T-helper 1 cell treated with Interleukin-12 subunit alpha and Interleukin-12 subunit beta and Interleukin-4 antibody, amounts not matched to agents 30 μg/mL and 1 μg/mL, for 36 hours (primary cell): ENCODE measurements at regions not wholly inside any gene's neighbourhood (a gene's known extent, or its start where the extent isn't known, plus 50 kb on each side); places are given as distances from the start of the nearest gene placed in this dataset.

Source experiments
- H3K27ac Mint-ChIP-seq: one replicate; pipeline ENCODE4 v1.8.0; 2021; ENCODE audit warnings: mild to moderate bottlenecking, mixed read lengths
- H3K27me3 Mint-ChIP-seq: one replicate; pipeline ENCODE4 v1.8.0; 2021; ENCODE audit warnings: low read depth, mixed read lengths
- H3K36me3 Mint-ChIP-seq: one replicate; pipeline ENCODE4 v1.8.0; 2021; ENCODE audit warnings: low read depth, mixed read lengths
- H3K4me1 Mint-ChIP-seq: one replicate; pipeline ENCODE4 v1.8.0; 2021; ENCODE audit warnings: low read depth, mixed read lengths
- H3K4me3 Mint-ChIP-seq: one replicate; pipeline ENCODE4 v1.8.0; 2021; ENCODE audit warnings: mild to moderate bottlenecking, moderate library complexity, mixed read lengths
- H3K9me3 Mint-ChIP-seq: one replicate; pipeline ENCODE4 v1.8.0; 2021; ENCODE audit warnings: mixed read lengths

DNA sequence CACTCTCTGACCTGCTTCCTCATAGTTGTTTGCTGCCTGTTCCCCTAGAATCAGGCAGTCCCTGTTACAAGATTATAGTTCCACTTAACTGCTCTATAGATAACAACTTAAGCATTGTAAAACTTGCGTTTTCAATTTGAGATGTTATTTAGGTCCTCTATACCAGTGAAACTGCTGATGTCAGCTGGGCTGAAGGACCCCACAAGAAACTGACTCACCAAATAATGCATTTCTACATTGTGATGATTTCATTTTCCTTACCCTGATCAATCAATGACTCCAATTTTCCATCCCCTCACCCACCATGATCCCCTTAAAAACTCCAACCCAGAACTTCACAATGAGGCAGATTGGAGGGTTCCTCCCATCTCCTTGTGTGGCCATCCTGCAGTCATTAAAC is 280.7 kb downstream of the SLITRK1 start:
- H3K4me3 Mint-ChIP-seq, result no peak overlapping the region
- H3K36me3 Mint-ChIP-seq, result no peaks in the 10 kb centered on the region
- H3K27me3 Mint-ChIP-seq, result no peaks in the 10 kb centered on the region
- H3K9me3 Mint-ChIP-seq, result peaks cover 3% of the 10 kb centered on the region
- no peak overlapping the region for H3K27ac Mint-ChIP-seq
- no peaks in the 10 kb centered on the region for H3K4me1 Mint-ChIP-seq

DNA sequence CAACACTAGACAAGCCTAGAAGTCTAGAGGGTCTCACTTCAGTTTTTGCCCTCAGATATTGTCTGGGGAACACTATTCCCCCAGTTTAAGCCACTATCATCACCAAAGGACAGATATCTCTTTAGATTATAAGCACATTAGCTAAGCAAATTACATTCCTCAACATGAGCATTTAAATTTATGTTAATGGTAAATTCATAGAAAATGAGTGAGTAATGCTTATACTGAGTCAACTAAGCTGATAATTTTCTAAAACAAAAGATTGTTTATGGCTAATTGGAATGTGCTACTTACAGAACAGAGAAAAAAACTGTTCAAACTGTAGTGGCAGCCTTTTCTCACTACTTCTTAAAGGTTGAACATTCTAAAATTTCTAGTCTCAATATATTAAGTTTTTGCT is 290.2 kb downstream of the SLITRK1 start:
- H3K4me1 Mint-ChIP-seq, result no peaks in the 10 kb centered on the region
- no peaks in the 10 kb centered on the region for H3K27me3 Mint-ChIP-seq
- no peak overlapping the region for H3K27ac Mint-ChIP-seq
- H3K4me3 Mint-ChIP-seq, result no peak overlapping the region
- peaks cover 12% of the 10 kb centered on the region for H3K9me3 Mint-ChIP-seq
- H3K36me3 Mint-ChIP-seq, result no peaks in the 10 kb centered on the region

DNA sequence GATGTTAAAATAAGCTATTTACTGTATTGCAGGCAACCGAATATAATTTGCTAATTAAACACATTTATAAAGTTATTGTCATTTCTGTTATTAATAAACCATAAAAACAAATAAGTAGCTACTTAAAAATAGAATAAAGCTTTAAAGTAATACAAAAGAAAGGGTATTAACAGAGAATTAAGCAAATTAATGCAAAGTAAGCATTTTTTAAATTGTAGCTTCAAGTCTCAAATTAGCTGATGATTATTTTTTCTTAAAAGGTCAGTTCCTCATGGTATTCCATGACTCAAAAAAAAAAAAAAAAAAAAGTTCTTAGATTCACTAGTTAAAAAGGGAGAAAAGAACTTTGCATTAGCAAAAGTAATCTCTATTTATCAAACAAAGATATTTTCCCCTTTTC is 292.5 kb downstream of the SLITRK1 start:
- no peak overlapping the region for H3K4me3 Mint-ChIP-seq
- H3K9me3 Mint-ChIP-seq, result peaks cover 9% of the 10 kb centered on the region
- H3K27ac Mint-ChIP-seq, result no peak overlapping the region
- no peaks in the 10 kb centered on the region for H3K4me1 Mint-ChIP-seq
- no peaks in the 10 kb centered on the region for H3K27me3 Mint-ChIP-seq
- no peaks in the 10 kb centered on the region for H3K36me3 Mint-ChIP-seq

DNA sequence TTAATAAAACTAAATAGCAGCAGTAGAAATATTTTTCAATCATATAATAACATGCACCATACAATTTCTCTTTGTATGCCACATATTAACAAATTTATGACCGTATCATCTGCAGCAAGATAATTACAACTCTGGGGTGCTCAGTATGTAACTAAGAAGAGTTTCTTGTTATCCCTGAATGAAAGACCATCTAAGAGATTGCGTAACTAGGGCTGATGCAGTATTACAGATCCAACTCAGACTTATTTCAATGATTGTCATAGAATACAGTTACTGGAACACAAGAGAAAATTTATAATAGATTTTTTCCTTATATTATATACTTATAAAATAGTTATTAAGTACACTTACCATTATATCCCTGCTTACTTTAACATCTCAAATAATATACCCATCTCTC is 305.1 kb downstream of the SLITRK1 start:
- Mint-ChIP-seq H3K9me3 (peaks cover 9% of the 10 kb centered on the region), H3K27me3 (no peaks in the 10 kb centered on the region), H3K4me1 (no peaks in the 10 kb centered on the region), H3K4me3 (no peak overlapping the region), H3K36me3 (no peaks in the 10 kb centered on the region), H3K27ac (no peak overlapping the region)

DNA sequence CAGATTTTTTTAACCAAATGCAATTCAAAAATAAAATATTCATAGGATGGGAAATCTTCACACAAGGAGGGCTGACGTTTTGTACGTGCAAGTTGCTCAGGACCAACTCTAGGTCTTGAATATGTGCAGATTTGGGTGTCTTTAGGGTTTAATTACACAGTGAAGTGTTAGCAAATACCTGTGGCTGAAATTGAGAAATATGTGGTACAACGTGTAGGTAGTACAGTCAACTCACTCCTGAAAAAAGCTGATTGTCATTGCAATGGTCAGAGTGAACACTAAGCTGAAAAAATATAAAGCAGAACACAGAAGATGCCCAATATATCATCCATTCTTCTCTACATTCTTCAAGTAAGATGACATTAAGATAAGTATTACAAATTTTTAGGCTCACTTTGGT is 314.3 kb downstream of the SLITRK1 start:
- no peak overlapping the region for H3K4me3 Mint-ChIP-seq
- H3K4me1 Mint-ChIP-seq, result no peaks in the 10 kb centered on the region
- no peaks in the 10 kb centered on the region for H3K36me3 Mint-ChIP-seq
- no peaks in the 10 kb centered on the region for H3K27me3 Mint-ChIP-seq
- peaks cover 9% of the 10 kb centered on the region for H3K9me3 Mint-ChIP-seq
- H3K27ac Mint-ChIP-seq, result no peak overlapping the region

DNA sequence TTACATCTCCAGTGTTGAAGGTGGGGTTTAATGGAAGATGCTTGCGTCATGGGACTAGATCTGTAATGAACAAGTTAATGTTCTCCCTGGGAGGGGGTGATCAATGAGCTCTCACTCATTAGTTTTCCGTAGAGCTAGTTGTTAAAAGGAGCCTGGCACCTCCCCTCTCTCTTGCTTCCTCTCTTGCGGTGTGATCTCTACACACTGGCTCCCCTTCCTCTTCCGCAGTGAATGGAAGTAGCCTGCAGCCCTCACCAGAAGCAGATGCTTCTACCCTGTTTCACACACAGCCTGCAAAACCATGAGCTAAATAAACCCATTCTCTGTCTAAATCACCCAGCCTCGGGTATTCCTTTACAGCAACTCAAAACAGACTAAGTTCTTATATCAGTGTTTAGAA is 318.8 kb downstream of the SLITRK1 start:
- H3K9me3 Mint-ChIP-seq, result peaks cover 7% of the 10 kb centered on the region
- H3K27ac Mint-ChIP-seq, result no peak overlapping the region
- H3K4me3 Mint-ChIP-seq, result no peak overlapping the region
- H3K36me3 Mint-ChIP-seq, result no peaks in the 10 kb centered on the region
- H3K27me3 Mint-ChIP-seq, result no peaks in the 10 kb centered on the region
- H3K4me1 Mint-ChIP-seq, result no peaks in the 10 kb centered on the region

DNA sequence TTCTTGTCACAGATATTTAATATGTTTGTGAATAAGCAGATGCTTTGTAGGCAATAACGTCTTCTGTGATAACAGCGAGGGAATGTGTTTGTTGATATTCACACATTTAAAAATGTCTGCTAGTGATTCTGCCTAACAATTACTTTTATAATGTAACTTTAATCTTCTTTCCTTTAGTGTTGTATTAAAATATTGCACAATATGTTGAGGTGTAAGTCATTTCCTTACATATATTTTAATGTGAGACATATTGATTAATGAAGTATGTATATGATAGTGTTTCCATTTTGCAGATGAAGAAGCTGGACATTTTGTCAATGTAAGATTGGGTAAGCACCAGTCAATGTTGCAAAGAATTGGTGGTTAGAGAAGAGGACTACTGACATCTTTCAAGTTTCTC is 324.4 kb downstream of the SLITRK1 start:
- Mint-ChIP-seq H3K9me3 (peaks cover 10% of the 10 kb centered on the region), H3K4me3 (no peak overlapping the region), H3K27ac (no peak overlapping the region), H3K4me1 (no peaks in the 10 kb centered on the region), H3K36me3 (no peaks in the 10 kb centered on the region), H3K27me3 (no peaks in the 10 kb centered on the region)

DNA sequence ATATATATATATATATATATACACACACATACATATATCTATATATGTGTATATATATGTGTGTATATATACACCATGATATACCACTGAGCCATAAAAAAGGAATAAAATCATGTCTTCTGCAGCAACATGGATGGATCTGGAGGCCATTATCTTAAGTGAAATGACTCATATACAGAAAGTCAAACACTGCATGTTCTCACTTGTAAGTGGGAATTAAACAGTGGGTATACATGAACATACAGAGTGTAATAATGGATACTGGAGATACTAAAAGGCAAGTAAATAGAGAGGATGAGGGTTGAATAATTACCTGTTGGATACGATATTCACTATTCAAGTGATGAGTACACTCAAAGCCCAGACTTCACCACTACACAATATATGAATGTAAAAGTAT is 332.6 kb downstream of the SLITRK1 start:
- Mint-ChIP-seq H3K9me3 (no peaks in the 10 kb centered on the region), H3K27me3 (no peaks in the 10 kb centered on the region), H3K36me3 (no peaks in the 10 kb centered on the region), H3K4me1 (no peaks in the 10 kb centered on the region), H3K4me3 (no peak overlapping the region), H3K27ac (no peak overlapping the region)

DNA sequence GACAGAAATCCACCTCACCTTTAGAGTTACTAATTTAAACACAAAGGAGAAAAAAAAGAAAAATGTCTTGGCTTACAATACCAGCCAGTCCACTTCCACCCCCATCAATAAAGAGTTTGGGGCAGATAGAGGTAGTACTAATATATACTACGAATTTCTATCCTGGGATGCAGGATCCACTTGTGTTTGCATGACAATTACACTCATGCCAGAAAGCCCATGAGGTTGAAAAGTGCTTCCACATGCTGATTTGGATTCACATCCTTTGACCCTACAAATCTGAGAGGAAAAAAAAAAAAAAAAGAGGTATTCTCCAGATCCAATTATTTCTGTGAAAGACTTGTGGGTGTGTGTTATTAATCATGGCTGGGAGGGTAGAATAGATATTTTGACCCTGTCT is 335.2 kb downstream of the SLITRK1 start:
- Mint-ChIP-seq H3K27me3 (no peaks in the 10 kb centered on the region), H3K27ac (no peak overlapping the region), H3K4me1 (no peaks in the 10 kb centered on the region), H3K4me3 (no peak overlapping the region), H3K9me3 (no peaks in the 10 kb centered on the region), H3K36me3 (no peaks in the 10 kb centered on the region)

DNA sequence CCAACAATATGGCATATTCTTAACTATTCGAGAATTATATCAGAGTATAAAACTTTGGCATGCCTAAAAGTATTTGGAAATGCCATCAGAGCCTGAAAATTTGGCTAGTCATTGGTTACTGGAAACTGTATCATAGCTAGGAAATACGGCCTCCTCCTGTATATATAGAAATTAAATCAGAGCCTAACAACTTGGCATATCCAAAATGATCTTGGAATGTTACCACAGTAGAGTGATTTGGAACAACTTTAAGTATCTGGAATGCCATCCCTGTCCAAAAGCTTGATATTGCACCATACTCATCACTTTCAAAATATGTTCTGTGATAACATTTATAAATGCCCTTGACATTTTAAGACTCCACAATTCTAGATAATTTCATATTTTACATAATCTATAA is 335.8 kb downstream of the SLITRK1 start:
- Mint-ChIP-seq H3K27ac (no peak overlapping the region), H3K4me1 (no peaks in the 10 kb centered on the region), H3K27me3 (no peaks in the 10 kb centered on the region), H3K36me3 (no peaks in the 10 kb centered on the region), H3K4me3 (no peak overlapping the region), H3K9me3 (no peaks in the 10 kb centered on the region)

DNA sequence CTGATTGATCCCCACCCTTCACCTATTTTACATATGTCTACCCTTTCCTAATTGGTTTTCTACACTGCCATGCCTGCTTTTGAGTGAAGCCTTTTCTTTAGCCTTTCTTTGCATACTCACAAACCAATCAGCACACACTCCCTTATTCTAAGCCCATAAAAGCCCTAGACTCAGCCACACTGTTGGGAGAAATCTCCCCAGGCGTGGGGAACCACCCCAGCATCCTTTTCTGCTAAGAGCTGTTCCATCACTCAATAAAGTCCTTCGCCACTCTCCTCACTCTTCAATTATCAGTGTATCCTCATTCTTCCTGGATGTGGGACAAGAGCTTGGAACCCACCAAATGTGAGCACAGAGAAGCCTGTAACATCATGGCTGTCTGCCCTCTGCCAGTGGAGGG is 343.6 kb downstream of the SLITRK1 start:
- H3K36me3 Mint-ChIP-seq, result no peaks in the 10 kb centered on the region
- no peak overlapping the region for H3K27ac Mint-ChIP-seq
- H3K4me1 Mint-ChIP-seq, result no peaks in the 10 kb centered on the region
- no peaks in the 10 kb centered on the region for H3K27me3 Mint-ChIP-seq
- H3K4me3 Mint-ChIP-seq, result no peak overlapping the region
- H3K9me3 Mint-ChIP-seq, result peaks cover 30% of the 10 kb centered on the region

DNA sequence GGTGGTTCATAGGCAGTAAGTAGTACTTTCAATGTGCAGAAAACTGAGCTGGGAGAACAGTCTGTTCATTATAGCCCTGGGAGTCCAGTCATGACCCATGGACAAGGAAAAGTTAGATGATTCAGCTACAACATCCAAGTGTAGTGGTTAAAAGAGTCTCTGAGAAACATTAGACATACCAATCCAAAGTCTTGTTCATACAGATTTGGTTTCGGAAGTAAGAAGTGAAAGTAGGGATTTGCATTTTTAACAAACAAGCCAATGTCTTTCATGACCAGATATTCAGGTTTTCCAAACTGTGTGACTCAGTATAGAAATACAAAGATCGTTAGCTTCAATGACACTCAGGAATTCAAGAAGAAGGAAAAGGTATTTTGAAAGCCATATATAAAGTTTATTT is 345.3 kb downstream of the SLITRK1 start:
- Mint-ChIP-seq H3K27me3 (no peaks in the 10 kb centered on the region), H3K27ac (no peak overlapping the region), H3K4me3 (no peak overlapping the region), H3K4me1 (no peaks in the 10 kb centered on the region), H3K36me3 (no peaks in the 10 kb centered on the region), H3K9me3 (peaks cover 36% of the 10 kb centered on the region)

DNA sequence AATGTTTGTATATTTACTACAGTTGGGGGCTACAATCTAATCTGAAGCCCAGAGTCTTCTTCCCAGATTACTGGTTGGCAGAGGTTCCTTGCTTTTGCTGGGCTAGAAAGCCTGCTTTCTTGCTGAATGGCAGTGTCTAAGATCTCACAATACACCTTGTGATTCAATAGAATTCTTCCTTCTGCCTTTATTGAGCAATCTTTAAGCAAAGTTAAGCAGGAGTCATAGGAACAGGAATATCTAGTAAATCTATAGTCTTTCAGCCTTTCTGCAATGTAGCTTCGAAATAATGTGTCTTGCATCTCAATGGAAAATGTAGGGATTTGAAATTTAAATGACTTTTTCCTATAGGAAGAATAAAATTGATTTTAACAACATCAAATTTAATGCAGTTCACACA is 346.1 kb downstream of the SLITRK1 start:
- H3K9me3 Mint-ChIP-seq, result peaks cover 36% of the 10 kb centered on the region
- H3K4me3 Mint-ChIP-seq, result no peak overlapping the region
- no peaks in the 10 kb centered on the region for H3K4me1 Mint-ChIP-seq
- no peaks in the 10 kb centered on the region for H3K36me3 Mint-ChIP-seq
- no peak overlapping the region for H3K27ac Mint-ChIP-seq
- H3K27me3 Mint-ChIP-seq, result no peaks in the 10 kb centered on the region

DNA sequence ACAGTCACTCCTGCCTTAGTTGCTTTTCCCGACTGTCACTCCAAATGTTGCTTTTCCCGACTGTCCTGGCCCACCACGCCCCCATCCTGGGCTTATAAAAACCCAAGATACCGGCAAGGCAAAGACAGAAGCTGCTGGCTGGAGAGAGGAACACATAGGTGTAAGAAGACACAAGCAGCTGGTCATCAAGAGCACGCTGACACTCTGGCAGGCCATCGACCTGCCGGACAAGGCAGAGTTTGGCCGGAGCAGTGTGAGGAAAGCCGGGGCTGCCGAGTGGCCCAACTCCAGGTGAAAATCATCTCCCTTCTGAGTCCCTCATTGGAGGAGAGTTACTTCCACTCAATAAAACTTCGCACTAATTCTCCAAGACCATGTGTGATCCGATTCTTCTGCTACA is 349.5 kb downstream of the SLITRK1 start:
- Mint-ChIP-seq H3K4me1 (no peaks in the 10 kb centered on the region), H3K9me3 (peaks cover 23% of the 10 kb centered on the region), H3K27me3 (no peaks in the 10 kb centered on the region), H3K36me3 (no peaks in the 10 kb centered on the region), H3K4me3 (no peak overlapping the region), H3K27ac (no peak overlapping the region)

DNA sequence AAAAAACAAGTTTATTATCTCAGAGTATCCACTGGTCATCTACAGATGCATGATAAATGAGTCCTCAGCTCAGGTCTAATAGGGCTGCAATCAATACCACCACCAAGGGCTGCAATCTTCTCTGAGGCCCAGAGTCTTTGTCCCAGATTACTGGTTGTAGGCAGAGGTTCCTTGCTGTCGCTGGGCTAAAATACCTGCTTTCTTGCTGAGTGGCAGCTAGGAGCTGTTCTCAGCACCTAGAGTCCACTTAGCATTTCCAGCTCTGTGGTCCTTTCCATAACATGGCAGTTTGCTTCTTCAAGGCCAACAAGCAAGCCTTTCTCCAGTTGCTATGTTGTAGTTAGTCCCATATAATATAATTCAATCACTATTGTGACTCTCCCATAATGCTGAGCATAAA is 351.3 kb downstream of the SLITRK1 start:
- no peaks in the 10 kb centered on the region for H3K36me3 Mint-ChIP-seq
- no peak overlapping the region for H3K27ac Mint-ChIP-seq
- peaks cover 21% of the 10 kb centered on the region for H3K9me3 Mint-ChIP-seq
- no peak overlapping the region for H3K4me3 Mint-ChIP-seq
- H3K27me3 Mint-ChIP-seq, result no peaks in the 10 kb centered on the region
- no peaks in the 10 kb centered on the region for H3K4me1 Mint-ChIP-seq

DNA sequence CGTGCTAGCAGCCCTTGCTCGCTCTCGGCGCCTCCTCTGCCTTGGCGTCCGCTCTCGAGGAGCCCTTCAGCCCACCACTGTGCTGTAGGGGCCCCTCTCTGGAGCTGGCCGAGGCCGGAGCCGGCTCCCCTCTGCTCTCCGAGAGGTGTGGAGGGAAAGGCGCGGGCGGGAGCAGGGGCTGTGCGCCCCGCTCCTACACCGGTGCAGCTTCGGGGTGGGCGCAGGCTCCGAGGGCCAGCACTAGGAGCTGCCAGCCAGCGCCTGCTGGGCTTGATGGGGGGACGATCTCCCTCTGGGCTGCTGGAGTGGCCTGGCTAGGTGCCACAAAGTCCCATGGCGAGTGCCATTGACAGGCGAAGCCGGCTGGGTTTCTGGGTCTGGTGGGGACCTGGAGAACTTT is 365.5 kb downstream of the SLITRK1 start:
- no peaks in the 10 kb centered on the region for H3K36me3 Mint-ChIP-seq
- H3K4me1 Mint-ChIP-seq, result no peaks in the 10 kb centered on the region
- peaks cover 18% of the 10 kb centered on the region for H3K9me3 Mint-ChIP-seq
- H3K4me3 Mint-ChIP-seq, result no peak overlapping the region
- H3K27me3 Mint-ChIP-seq, result no peaks in the 10 kb centered on the region
- H3K27ac Mint-ChIP-seq, result no peak overlapping the region
